PFSK-1 (cell line): ENCODE measurements at regions not wholly inside any gene's neighbourhood (a gene's known extent, or its start where the extent isn't known, plus 50 kb on each side); places are given as distances from the start of the nearest gene placed in this dataset.

Experiments
- FOXP2 ChIP-seq: optimal IDR thresholded peaks from 2 replicates; pipeline ENCODE3; 2011; ENCODE audit warnings: borderline replicate concordance, control low read depth, inconsistent platforms; ENCODE audit not compliant: insufficient read depth; ENCODE audit errors: extremely low read length, extremely low read depth
- POLR2AphosphoS5 ChIP-seq: IDR thresholded peaks from 2 replicates; pipeline ENCODE4 v1.6.1; 2012; ENCODE audit warnings: low read depth, mild to moderate bottlenecking, control low read depth, low read length, moderate library complexity
- REST ChIP-seq, 2 experiments: IDR thresholded peaks; 2 replicates each; pipeline versions ENCODE4 v1.6.1 to v1.8.0; 2011 to 2012; ENCODE audit warnings: low read depth in 2 of 2, low read length in 2 of 2, control low read depth in 1 of 2, inconsistent platforms in 1 of 2, mild to moderate bottlenecking in 1 of 2, moderate library complexity in 1 of 2; ENCODE audit not compliant: insufficient read depth in 1 of 2
- SIN3A ChIP-seq: IDR thresholded peaks from 2 replicates; pipeline ENCODE4 v1.6.1; 2012; ENCODE audit warnings: mild to moderate bottlenecking, low read length, moderate library complexity, borderline replicate concordance; ENCODE audit not compliant: insufficient read depth
- TAF1 ChIP-seq: IDR thresholded peaks from 2 replicates; pipeline ENCODE4 v1.6.1; 2012; ENCODE audit warnings: low read length, control low read depth, borderline replicate concordance; ENCODE audit not compliant: insufficient read depth

- no peak for TF ChIP-seq TAF1
- TF ChIP-seq POLR2AphosphoS5, result no peak
- TF ChIP-seq REST (IDR thresholded peaks at IDR 0.05; ENCODE audit: insufficient read depth in 1 of 2, low read depth in 2 of 2, low read length in 2 of 2), result no peak
- TF ChIP-seq SIN3A, result no peak
- TF ChIP-seq FOXP2, result no peak
Measured at GRCh38 chr6:23140871-23141270, 571.5 kb downstream of the HDGFL1 start.

- TF ChIP-seq REST (IDR thresholded peaks at IDR 0.05; ENCODE audit: insufficient read depth in 1 of 2, low read depth in 2 of 2, low read length in 2 of 2) (no peak), TAF1 (no peak), FOXP2 (no peak), SIN3A (no peak), POLR2AphosphoS5 (no peak)
Measured at GRCh38 chr6:23145781-23146180, 576.4 kb downstream of the HDGFL1 start.

- TF ChIP-seq POLR2AphosphoS5 (no peak), REST (IDR thresholded peaks at IDR 0.05; ENCODE audit: insufficient read depth in 1 of 2, low read depth in 2 of 2, low read length in 2 of 2) (no peak), TAF1 (no peak)
Measured at GRCh38 chr6:23154159-23154558, 584.8 kb downstream of the HDGFL1 start.

GRCh38 chr6:23170049-23170448 lies 600.7 kb downstream of the HDGFL1 start:
- TF ChIP-seq FOXP2, result no peak
- no peak for TF ChIP-seq TAF1
- TF ChIP-seq POLR2AphosphoS5, result no peak
- no peak for TF ChIP-seq SIN3A
- no peak for TF ChIP-seq REST (IDR thresholded peaks at IDR 0.05; ENCODE audit: insufficient read depth in 1 of 2, low read depth in 2 of 2, low read length in 2 of 2)

- TF ChIP-seq FOXP2, result no peak
- no peak for TF ChIP-seq TAF1
- TF ChIP-seq SIN3A, result no peak
- TF ChIP-seq POLR2AphosphoS5, result no peak
- TF ChIP-seq REST (IDR thresholded peaks at IDR 0.05; ENCODE audit: insufficient read depth in 1 of 2, low read depth in 2 of 2, low read length in 2 of 2), result no peak
Measured at GRCh38 chr6:23173234-23173633, 603.9 kb downstream of the HDGFL1 start.
